RWPE2 (cell line): ENCODE measurements at regions not wholly inside any gene's neighbourhood (a gene's known extent, or its start where the extent isn't known, plus 50 kb on each side); places are given as distances from the start of the nearest gene placed in this dataset.

Experiments
- ATAC-seq: fragments of 200-7000 bp; cut with Tn5 transposase; 3 replicates; pipeline ENCODE4 v1.9.1; 2021; ENCODE audit warnings: low read depth
- DNase-seq: peaks from one replicate; pipeline ENCODE4 v3.0.0-alpha.2; 2020; ENCODE audit warnings: low spot score
- H3K27ac ChIP-seq: fragments of 450-650 bp; 2 replicates; pipeline ENCODE4 v1.5.1; 2017; ENCODE audit warnings: mild to moderate bottlenecking; ENCODE audit not compliant: poor library complexity, severe bottlenecking
- H3K27me3 ChIP-seq: fragments of 250-450 bp; sonication (Bioruptor Pico); 2 replicates; pipeline ENCODE4 v1.5.1; 2021; ENCODE audit warnings: mild to moderate bottlenecking, moderate library complexity; ENCODE audit not compliant: insufficient read depth, poor library complexity, severe bottlenecking
- H3K36me3 ChIP-seq: fragments of 250-450 bp; sonication (Bioruptor Pico); 2 replicates; pipeline ENCODE4 v1.5.1; 2020; ENCODE audit warnings: low read depth, mild to moderate bottlenecking, moderate library complexity
- H3K4me1 ChIP-seq: fragments of 250-450 bp; sonication (Bioruptor Pico); 2 replicates; pipeline ENCODE4 v1.5.1; 2021; ENCODE audit warnings: mild to moderate bottlenecking, moderate library complexity; ENCODE audit not compliant: insufficient read depth, poor library complexity, severe bottlenecking
- H3K4me3 ChIP-seq: fragments of 250-450 bp; sonication (Bioruptor Pico); 2 replicates; pipeline ENCODE4 v1.5.1; 2021; ENCODE audit warnings: mild to moderate bottlenecking, moderate library complexity; ENCODE audit not compliant: severe bottlenecking
- H3K9me3 ChIP-seq: fragments of 250-450 bp; sonication (Bioruptor Pico); 2 replicates; pipeline ENCODE4 v1.5.1; 2021; ENCODE audit warnings: mild to moderate bottlenecking, moderate library complexity; ENCODE audit not compliant: severe bottlenecking
- TF ChIP-seq, protein P1 (sequence below): fragments of 450-650 bp; IDR thresholded peaks from one replicate; pipeline ENCODE4 v1.5.1; 2017; ENCODE audit warnings: mild to moderate bottlenecking, moderate library complexity; ENCODE audit not compliant: poor library complexity, severe bottlenecking

- no peaks in the 10 kb centered on the region for H3K27me3 ChIP-seq
- H3K27ac ChIP-seq = no peak overlapping the region
- DNase-seq (no peak), ATAC-seq (no peak)
- TF ChIP-seq, protein P1, sequence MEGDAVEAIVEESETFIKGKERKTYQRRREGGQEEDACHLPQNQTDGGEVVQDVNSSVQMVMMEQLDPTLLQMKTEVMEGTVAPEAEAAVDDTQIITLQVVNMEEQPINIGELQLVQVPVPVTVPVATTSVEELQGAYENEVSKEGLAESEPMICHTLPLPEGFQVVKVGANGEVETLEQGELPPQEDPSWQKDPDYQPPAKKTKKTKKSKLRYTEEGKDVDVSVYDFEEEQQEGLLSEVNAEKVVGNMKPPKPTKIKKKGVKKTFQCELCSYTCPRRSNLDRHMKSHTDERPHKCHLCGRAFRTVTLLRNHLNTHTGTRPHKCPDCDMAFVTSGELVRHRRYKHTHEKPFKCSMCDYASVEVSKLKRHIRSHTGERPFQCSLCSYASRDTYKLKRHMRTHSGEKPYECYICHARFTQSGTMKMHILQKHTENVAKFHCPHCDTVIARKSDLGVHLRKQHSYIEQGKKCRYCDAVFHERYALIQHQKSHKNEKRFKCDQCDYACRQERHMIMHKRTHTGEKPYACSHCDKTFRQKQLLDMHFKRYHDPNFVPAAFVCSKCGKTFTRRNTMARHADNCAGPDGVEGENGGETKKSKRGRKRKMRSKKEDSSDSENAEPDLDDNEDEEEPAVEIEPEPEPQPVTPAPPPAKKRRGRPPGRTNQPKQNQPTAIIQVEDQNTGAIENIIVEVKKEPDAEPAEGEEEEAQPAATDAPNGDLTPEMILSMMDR = no peak
- H3K9me3 ChIP-seq = no peaks in the 10 kb centered on the region
- H3K4me1 ChIP-seq = no peaks in the 10 kb centered on the region
- no peak overlapping the region for H3K4me3 ChIP-seq
- no peaks in the 10 kb centered on the region for H3K36me3 ChIP-seq
These were observed 209.2 kb upstream of the PCDH9 start for GRCh38 chr13:67439365-67439764.

GRCh38 chr13:67438465-67438864 lies 208.3 kb upstream of the PCDH9 start:
- Histone ChIP-seq H3K27me3 (no peaks in the 10 kb centered on the region), H3K4me3 (no peak overlapping the region), H3K36me3 (no peaks in the 10 kb centered on the region), H3K27ac (no peak overlapping the region), H3K4me1 (no peaks in the 10 kb centered on the region), H3K9me3 (no peaks in the 10 kb centered on the region)
- DNase-seq (no peak), ATAC-seq (no peak)
- TF ChIP-seq, protein P1 = peak; percentile 28

- ATAC-seq (no peak), DNase-seq (no peak)
- H3K4me3 ChIP-seq = no peak overlapping the region
- TF ChIP-seq, protein P1 = no peak
- H3K27me3 ChIP-seq = no peaks in the 10 kb centered on the region
- H3K27ac ChIP-seq = no peak overlapping the region
- no peaks in the 10 kb centered on the region for H3K4me1 ChIP-seq
- no peaks in the 10 kb centered on the region for H3K9me3 ChIP-seq
- H3K36me3 ChIP-seq = no peaks in the 10 kb centered on the region
These were observed 207.1 kb upstream of the PCDH9 start for GRCh38 chr13:67437244-67437643.

DNA sequence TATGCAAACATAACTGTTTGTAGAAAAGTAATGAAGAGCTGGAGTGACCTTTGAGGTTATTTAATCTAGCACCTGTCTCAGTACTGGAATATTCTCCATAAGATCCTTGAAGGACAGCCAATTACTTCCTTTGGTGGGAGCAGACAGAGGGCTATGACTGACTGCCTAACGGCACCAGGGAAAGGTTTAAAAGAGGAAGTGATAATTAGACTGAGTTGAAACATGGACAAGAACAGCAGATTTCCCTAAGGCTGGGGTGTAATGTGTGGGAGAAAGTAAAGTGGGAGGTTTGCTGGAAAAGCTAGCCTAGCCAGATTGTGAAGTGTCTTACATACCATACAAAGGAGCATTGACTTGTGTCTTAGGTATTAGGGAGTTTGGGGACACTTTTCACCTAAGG lies 191.3 kb upstream of the PCDH9 start:
- Histone ChIP-seq H3K27ac (no peak overlapping the region), H3K4me3 (no peak overlapping the region), H3K4me1 (no peaks in the 10 kb centered on the region), H3K9me3 (no peaks in the 10 kb centered on the region), H3K27me3 (no peaks in the 10 kb centered on the region), H3K36me3 (no peaks in the 10 kb centered on the region)
- TF ChIP-seq, protein P1 = no peak
- no peak for DNase-seq
- ATAC-seq = no peak

GRCh38 chr13:67416047-67416925 lies 186.2 kb upstream of the PCDH9 start:
- peak; percentile 65; the same call in 1 of the 3 replicates for ATAC-seq
- no peak for DNase-seq
- H3K36me3 ChIP-seq = no peaks in the 10 kb centered on the region
- no peak overlapping the region for H3K27ac ChIP-seq
- H3K4me1 ChIP-seq = no peaks in the 10 kb centered on the region
- TF ChIP-seq, protein P1 = peak; percentile 56
- no peaks in the 10 kb centered on the region for H3K27me3 ChIP-seq
- no peaks in the 10 kb centered on the region for H3K9me3 ChIP-seq
- no peak overlapping the region for H3K4me3 ChIP-seq
